Chondrocyte (in vitro differentiated cells): ENCODE measurements at regions not wholly inside any gene's neighbourhood (a gene's known extent, or its start where the extent isn't known, plus 50 kb on each side); places are given as distances from the start of the nearest gene placed in this dataset.

Experiments
- DNase-seq: peaks from one replicate; pipeline ENCODE4 v3.0.0; 2021; ENCODE audit warnings: mixed read lengths, low spot score
- H3K27ac Mint-ChIP-seq: one replicate; pipeline ENCODE4 v1.8.0; 2021; ENCODE audit warnings: mild to moderate bottlenecking, moderate library complexity, mixed read lengths; ENCODE audit not compliant: unreplicated experiment
- H3K27me3 Mint-ChIP-seq: 2 replicates; pipeline ENCODE4 v1.8.0; 2021; ENCODE audit warnings: low read depth, mixed read lengths
- H3K36me3 Mint-ChIP-seq: 2 replicates; pipeline ENCODE4 v1.8.0; 2021; ENCODE audit warnings: low read depth, mixed read lengths
- H3K4me1 Mint-ChIP-seq: 2 replicates; pipeline ENCODE4 v1.8.0; 2021; ENCODE audit warnings: low read depth, mild to moderate bottlenecking, mixed read lengths
- H3K4me3 Mint-ChIP-seq: one replicate; pipeline ENCODE4 v1.8.0; 2021; ENCODE audit warnings: mild to moderate bottlenecking, moderate library complexity, mixed read lengths; ENCODE audit not compliant: unreplicated experiment
- H3K9me3 Mint-ChIP-seq: 2 replicates; pipeline ENCODE4 v1.8.0; 2021; ENCODE audit warnings: low read depth, mixed read lengths
- TF ChIP-seq, protein P1 (sequence below): fragments of 200-600 bp; sonication (generic); IDR thresholded peaks from 2 replicates; pipeline ENCODE4 v1.5.0; 2021; ENCODE audit warnings: antibody characterized with exemption, mild to moderate bottlenecking, moderate library complexity

DNA sequence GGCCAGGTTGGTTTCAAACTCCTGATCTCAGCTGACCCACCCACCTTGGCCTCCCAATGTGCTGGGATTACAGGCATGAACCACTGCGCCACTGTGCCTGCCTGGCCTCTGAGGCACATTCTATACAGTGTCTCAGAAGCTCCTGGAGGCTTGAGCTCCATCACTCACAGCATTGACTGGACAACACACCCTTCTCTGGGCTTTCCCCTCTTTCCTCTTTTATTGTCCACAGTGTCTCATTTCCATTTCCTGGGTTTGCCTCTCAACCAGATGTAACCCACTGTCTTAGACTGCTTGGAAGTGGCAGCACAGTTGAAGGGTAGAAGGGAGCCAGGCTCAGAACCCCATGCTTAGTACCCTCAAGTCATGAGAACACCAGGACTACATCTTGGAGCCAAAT lies 208.1 kb downstream of the MTX2 start:
- H3K4me3 Mint-ChIP-seq: no peak overlapping the region
- DNase-seq: no peak
- no peaks in the 10 kb centered on the region for H3K4me1 Mint-ChIP-seq
- H3K9me3 Mint-ChIP-seq: no peaks in the 10 kb centered on the region
- peaks cover 33% of the 10 kb centered on the region for H3K27me3 Mint-ChIP-seq
- no peak overlapping the region for H3K27ac Mint-ChIP-seq
- no peaks in the 10 kb centered on the region for H3K36me3 Mint-ChIP-seq
- TF ChIP-seq, protein P1, sequence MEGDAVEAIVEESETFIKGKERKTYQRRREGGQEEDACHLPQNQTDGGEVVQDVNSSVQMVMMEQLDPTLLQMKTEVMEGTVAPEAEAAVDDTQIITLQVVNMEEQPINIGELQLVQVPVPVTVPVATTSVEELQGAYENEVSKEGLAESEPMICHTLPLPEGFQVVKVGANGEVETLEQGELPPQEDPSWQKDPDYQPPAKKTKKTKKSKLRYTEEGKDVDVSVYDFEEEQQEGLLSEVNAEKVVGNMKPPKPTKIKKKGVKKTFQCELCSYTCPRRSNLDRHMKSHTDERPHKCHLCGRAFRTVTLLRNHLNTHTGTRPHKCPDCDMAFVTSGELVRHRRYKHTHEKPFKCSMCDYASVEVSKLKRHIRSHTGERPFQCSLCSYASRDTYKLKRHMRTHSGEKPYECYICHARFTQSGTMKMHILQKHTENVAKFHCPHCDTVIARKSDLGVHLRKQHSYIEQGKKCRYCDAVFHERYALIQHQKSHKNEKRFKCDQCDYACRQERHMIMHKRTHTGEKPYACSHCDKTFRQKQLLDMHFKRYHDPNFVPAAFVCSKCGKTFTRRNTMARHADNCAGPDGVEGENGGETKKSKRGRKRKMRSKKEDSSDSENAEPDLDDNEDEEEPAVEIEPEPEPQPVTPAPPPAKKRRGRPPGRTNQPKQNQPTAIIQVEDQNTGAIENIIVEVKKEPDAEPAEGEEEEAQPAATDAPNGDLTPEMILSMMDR: no peak

DNA sequence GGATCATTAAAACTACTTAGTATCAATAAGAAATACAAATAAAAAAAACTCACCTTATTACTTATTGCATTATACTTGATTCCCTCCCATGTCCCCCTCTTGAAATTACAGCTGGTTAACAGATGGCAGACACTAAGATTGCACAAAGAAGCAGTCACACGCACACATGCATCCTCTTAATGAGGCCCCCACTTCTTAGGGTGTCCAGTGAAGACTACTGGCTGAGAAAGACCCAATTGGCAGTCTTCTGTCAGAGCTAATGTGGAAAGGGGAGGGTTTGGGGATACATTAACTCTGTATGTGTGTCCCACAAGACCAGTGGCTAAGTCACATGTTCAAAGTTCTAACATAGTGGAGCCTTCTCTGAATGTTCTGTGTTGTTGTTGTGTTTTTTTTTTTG lies 210.7 kb downstream of the MTX2 start:
- no peak for DNase-seq
- H3K9me3 Mint-ChIP-seq: no peaks in the 10 kb centered on the region
- H3K4me3 Mint-ChIP-seq: no peak overlapping the region
- no peaks in the 10 kb centered on the region for H3K36me3 Mint-ChIP-seq
- no peak overlapping the region for H3K27ac Mint-ChIP-seq
- TF ChIP-seq, protein P1: no peak
- no peaks in the 10 kb centered on the region for H3K4me1 Mint-ChIP-seq
- H3K27me3 Mint-ChIP-seq: peaks cover 35% of the 10 kb centered on the region

DNA sequence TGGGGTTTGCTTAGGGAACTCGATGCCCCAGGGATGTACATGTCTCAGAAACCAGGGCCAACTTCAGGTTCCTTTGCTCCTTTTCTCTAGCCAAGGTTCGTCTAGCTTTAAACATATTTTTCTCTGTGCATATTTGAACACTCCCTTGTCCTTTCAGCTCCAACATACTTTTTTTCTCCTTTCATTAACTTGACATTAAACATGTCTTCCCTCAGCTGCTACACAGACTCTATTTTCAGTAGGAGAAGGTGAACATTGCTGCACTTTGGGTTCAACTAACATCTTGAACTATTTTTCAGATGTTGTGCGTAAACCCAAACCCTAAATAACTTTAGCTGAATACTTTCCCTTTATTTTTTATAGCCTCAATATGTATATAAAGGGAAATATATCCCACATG lies 212.9 kb downstream of the MTX2 start:
- H3K27ac Mint-ChIP-seq: no peak overlapping the region
- TF ChIP-seq, protein P1: no peak
- no peak for DNase-seq
- peaks cover 33% of the 10 kb centered on the region for H3K27me3 Mint-ChIP-seq
- H3K4me3 Mint-ChIP-seq: no peak overlapping the region
- no peaks in the 10 kb centered on the region for H3K9me3 Mint-ChIP-seq
- H3K4me1 Mint-ChIP-seq: no peaks in the 10 kb centered on the region
- no peaks in the 10 kb centered on the region for H3K36me3 Mint-ChIP-seq

DNA sequence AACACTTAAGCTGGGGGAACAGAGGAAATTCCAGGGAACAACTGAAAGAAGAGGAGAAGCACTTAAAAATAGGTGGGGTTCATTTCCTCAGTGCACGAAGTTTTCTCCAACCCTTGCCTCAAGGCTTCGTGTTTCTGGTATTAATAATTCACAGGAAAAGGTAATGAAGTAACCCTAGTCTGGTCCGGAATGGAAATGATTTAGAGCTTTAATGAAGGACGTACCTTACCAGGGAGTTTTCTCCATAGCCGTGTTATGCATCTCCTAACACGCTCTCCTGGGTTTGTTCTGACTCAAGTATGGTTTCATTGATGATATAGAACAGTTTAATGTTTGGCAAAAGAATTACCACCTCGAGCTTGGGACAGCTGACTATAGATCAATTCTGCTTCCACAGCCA lies 214.2 kb downstream of the MTX2 start:
- H3K4me3 Mint-ChIP-seq: no peak overlapping the region
- H3K9me3 Mint-ChIP-seq: peaks cover 7% of the 10 kb centered on the region
- TF ChIP-seq, protein P1: no peak
- no peak overlapping the region for H3K27ac Mint-ChIP-seq
- H3K36me3 Mint-ChIP-seq: no peaks in the 10 kb centered on the region
- peaks cover 38% of the 10 kb centered on the region for H3K27me3 Mint-ChIP-seq
- DNase-seq: no peak
- H3K4me1 Mint-ChIP-seq: no peaks in the 10 kb centered on the region

DNA sequence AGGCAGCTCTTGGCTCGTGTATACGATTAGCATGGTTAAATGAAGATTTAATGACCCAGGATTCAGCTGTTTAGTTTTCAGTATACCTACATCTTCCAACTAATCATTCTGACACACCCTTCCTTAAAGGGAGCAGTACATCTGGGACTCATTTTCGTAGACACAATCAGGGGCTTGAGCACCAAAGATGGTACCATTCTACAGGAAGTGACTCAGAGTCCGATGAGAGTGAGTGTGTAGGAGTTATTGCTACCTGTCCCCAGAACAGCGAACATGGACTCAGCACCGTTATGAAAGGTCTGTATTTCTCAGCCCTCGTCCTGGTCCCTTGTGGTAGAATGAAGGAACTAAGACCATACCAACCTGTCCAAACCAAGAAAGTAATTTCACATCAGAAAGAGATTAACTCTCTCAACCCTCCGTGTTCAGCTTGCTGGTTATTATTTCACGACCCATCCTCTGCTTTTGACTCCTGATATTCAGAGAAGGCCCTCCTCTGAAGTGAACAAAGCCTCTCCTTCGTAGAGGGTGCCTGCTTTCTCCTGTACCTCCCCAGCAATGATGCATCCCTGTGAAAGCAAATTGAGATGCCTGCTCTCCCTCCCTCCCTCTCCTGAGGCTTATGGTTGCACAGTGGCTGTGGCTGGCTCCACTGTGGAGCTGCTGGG lies 214.8 kb downstream of the MTX2 start:
- Mint-ChIP-seq H3K27ac (no peak overlapping the region), H3K9me3 (peaks cover 7% of the 10 kb centered on the region), H3K27me3 (peaks cover 42% of the 10 kb centered on the region), H3K36me3 (no peaks in the 10 kb centered on the region), H3K4me1 (no peaks in the 10 kb centered on the region), H3K4me3 (no peak overlapping the region)
- TF ChIP-seq, protein P1: no peak
- no peak for DNase-seq
